Omental fat pad (tissue), 3 donors: ENCODE measurements at regions not wholly inside any gene's neighbourhood (a gene's known extent, or its start where the extent isn't known, plus 50 kb on each side); places are given as distances from the start of the nearest gene placed in this dataset.

Source experiments
- ATAC-seq: fragments of 150-250 bp; one replicate; pipeline ENCODE4 v1.9.1; 2016; ENCODE audit warnings: mild to moderate bottlenecking, moderate library complexity; ENCODE audit not compliant: low FRiP score
- DNase-seq: peaks from one replicate; pipeline ENCODE4 v3.0.0-alpha.2; 2019; ENCODE audit warnings: low spot score
- TF ChIP-seq, protein P1 (sequence below), 3 donors: fragments of 450-650 bp; IDR thresholded peaks; one replicate each; pipeline ENCODE4 v1.5.1; 2016 to 2017; ENCODE audit warnings: antibody characterized with exemption in 3 of 3, mild to moderate bottlenecking in 3 of 3, moderate library complexity in 2 of 3

GRCh38 chr12:97131220-97131981 lies 224.3 kb downstream of the NEDD1 start:
- DNase-seq (no peak), ATAC-seq (no peak)
- TF ChIP-seq, protein P1, sequence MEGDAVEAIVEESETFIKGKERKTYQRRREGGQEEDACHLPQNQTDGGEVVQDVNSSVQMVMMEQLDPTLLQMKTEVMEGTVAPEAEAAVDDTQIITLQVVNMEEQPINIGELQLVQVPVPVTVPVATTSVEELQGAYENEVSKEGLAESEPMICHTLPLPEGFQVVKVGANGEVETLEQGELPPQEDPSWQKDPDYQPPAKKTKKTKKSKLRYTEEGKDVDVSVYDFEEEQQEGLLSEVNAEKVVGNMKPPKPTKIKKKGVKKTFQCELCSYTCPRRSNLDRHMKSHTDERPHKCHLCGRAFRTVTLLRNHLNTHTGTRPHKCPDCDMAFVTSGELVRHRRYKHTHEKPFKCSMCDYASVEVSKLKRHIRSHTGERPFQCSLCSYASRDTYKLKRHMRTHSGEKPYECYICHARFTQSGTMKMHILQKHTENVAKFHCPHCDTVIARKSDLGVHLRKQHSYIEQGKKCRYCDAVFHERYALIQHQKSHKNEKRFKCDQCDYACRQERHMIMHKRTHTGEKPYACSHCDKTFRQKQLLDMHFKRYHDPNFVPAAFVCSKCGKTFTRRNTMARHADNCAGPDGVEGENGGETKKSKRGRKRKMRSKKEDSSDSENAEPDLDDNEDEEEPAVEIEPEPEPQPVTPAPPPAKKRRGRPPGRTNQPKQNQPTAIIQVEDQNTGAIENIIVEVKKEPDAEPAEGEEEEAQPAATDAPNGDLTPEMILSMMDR (IDR thresholded peaks at IDR 0.05): no peak

DNA sequence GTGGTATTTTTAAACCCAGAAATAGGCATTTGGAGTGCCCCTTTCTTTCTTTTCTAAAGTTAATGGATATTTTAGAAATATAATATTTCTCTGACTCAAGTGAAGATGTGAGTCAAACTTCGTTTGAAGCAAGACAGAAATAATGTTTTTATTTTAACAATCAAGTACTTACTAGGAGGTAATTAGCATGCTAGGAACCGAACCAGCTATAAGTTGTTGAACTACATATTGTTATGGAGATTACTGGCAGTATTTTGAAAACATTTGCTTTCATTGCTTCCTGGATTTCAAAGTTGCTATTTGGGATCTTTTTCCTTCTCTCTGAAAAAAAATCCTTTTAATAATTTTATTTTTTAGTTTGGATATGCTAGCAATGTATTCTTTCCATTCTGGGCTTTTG lies 225.2 kb downstream of the NEDD1 start:
- no peak for DNase-seq
- TF ChIP-seq, protein P1 (IDR thresholded peaks at IDR 0.05): no peak
- no peak for ATAC-seq

GRCh38 chr12:97134495-97134894 lies 227.4 kb downstream of the NEDD1 start:
- DNase-seq: no peak
- ATAC-seq: no peak
- TF ChIP-seq, protein P1 (IDR thresholded peaks at IDR 0.05): no peak

DNA sequence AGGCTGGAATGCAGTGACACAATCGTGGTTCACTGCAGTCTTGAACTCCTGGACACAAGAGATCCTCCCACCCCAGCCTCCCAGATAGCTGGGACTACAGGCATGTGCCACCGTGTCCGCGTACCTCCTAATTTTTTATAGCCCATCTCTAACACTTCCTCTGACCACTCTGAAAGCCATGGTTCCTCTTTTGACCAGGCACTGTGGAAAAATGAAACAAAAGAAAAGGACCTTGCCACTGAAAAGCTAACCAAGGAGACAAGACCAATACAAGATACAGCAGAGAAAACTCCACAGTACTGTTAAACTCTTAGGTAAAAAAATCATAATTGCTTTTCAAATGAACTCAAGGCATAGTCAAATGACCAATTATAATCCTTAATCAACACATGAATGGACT lies 233.3 kb downstream of the NEDD1 start:
- TF ChIP-seq, protein P1 (IDR thresholded peaks at IDR 0.05): no peak
- no peak for DNase-seq
- no peak for ATAC-seq

DNA sequence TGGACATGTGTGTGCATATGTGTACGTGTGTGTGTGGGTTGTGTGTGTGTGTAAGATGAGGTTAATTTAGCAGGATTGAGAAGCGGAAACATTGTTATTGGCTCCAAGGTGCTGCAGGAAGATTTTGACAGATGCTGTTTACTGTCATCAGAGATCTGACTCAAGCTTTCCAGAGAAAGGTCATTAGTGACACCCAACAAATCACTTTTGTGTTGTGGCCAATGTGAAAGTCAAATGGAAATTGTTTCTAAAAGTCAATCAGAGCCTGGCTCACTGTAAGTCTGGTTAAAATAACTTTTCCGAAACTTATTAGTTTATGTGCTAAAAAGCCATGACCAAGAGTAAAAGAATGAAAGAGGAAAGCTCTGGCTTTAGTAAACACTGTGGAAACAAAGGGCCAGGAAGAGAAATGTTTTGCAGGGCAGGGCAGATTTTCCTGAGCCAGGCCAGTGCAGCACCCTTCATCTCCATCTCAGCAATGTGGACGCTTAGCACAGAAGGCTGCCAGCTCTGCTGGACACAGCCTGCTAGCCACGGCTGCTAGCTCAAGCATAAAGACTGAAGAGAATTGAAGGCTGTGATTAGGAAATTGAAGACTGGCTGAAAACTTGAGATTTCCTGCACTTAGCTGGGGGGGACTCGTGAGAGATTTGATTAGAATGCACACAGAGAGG lies 235.8 kb downstream of the NEDD1 start:
- ATAC-seq: no peak
- no peak for DNase-seq
- TF ChIP-seq, protein P1 (IDR thresholded peaks at IDR 0.05): no peak

DNA sequence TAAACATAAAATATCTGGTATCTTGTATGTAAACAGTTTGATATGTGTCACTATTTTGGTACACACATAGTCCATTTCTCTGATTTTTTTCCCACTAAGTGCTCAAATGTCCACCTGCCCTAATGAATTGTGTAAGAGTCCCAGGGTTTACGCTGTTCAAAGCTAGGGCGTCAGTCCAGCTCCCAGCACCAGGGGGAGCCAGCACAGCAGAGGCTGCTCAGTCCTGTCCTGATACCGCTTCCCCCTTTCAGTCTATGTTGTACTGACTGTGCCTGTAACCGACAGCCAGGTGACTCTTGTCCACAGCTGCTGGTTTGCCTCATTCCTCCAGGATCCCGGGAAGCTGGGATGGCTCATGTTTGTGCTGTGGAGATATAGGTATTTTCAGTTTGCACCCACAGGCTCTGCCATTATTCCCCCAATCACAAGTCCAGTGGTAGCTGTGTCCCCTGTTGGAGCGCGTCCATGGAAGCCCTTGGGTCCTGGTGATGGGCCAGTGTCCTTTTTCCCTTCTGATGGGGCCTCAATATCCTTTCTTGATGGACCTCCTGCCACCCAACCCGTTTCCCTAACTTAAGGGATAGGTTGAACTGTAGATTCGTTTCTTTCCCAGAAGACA lies 242.0 kb downstream of the NEDD1 start:
- TF ChIP-seq, protein P1 (IDR thresholded peaks at IDR 0.05): no peak
- no peak for ATAC-seq
- peak; percentile 23 for DNase-seq
